Smooth muscle cell (in vitro differentiated cells): ENCODE measurements at regions not wholly inside any gene's neighbourhood (a gene's known extent, or its start where the extent isn't known, plus 50 kb on each side); places are given as distances from the start of the nearest gene placed in this dataset.
A peak's percentile ranks its signal among the peaks of the same experiment; 100 is the strongest.

Experiments used
- DNase-seq: peaks from one replicate; lab custom pipeline; 2025; ENCODE audit not compliant: unreplicated experiment; lab: John Stamatoyannopoulos, UW
- H2AFZ ChIP-seq: fragments of 200-600 bp; sonication (generic); 2 replicates; pipeline ENCODE4 v1.6.0; 2016; ENCODE audit warnings: antibody characterized with exemption, low read depth, mild to moderate bottlenecking
- H3F3A ChIP-seq: fragments of 200-600 bp; sonication (generic); 2 replicates; pipeline ENCODE4 v1.6.0; 2017; ENCODE audit warnings: antibody characterized with exemption, low read depth
- H3K27ac ChIP-seq: fragments of 200-600 bp; sonication (generic); 2 replicates; pipeline ENCODE4 v1.5.1; 2016; ENCODE audit warnings: low read depth, mild to moderate bottlenecking
- H3K27me3 ChIP-seq: fragments of 200-600 bp; sonication (generic); 2 replicates; pipeline ENCODE4 v1.6.1; 2016; ENCODE audit warnings: low read depth, mild to moderate bottlenecking
- H3K36me3 ChIP-seq: fragments of 200-600 bp; sonication (generic); 2 replicates; pipeline ENCODE4 v1.5.1; 2016; ENCODE audit warnings: low read depth
- H3K4me1 ChIP-seq: fragments of 200-600 bp; sonication (generic); 2 replicates; pipeline ENCODE4 v1.5.1; 2016; ENCODE audit warnings: low read depth
- H3K4me2 ChIP-seq: fragments of 200-600 bp; sonication (generic); 2 replicates; pipeline ENCODE4 v1.6.0; 2016; ENCODE audit warnings: mild to moderate bottlenecking
- H3K4me3 ChIP-seq: fragments of 200-600 bp; sonication (generic); 2 replicates; pipeline ENCODE4 v1.5.1; 2016; ENCODE audit warnings: mild to moderate bottlenecking
- H3K79me2 ChIP-seq: fragments of 200-600 bp; sonication (generic); 2 replicates; pipeline ENCODE4 v1.6.0; 2016; ENCODE audit warnings: low read depth, mild to moderate bottlenecking
- H3K9ac ChIP-seq: fragments of 200-600 bp; sonication (generic); 2 replicates; pipeline ENCODE4 v1.6.0; 2016; ENCODE audit warnings: low read depth
- H3K9me3 ChIP-seq: fragments of 200-600 bp; sonication (generic); replicated peaks from 2 replicates; pipeline ENCODE4 v1.5.1; 2016; ENCODE audit warnings: low read depth
- H4K20me1 ChIP-seq: fragments of 200-600 bp; sonication (generic); 2 replicates; pipeline ENCODE4 v1.6.0; 2016; ENCODE audit warnings: low read depth
- CTCF ChIP-seq: fragments of 200-600 bp; sonication (generic); IDR thresholded peaks from 2 replicates; pipeline ENCODE4 v1.5.1; 2017; ENCODE audit warnings: borderline replicate concordance, mild to moderate bottlenecking, antibody characterized with exemption; ENCODE audit not compliant: insufficient read depth, poor library complexity, severe bottlenecking
- WGBS: methylation state at CpG from one replicate; pipeline ENCODE4 v1.1.7; 2016; ENCODE audit warnings: low lambda C conversion rate; 5-methylcytosine and 5-hydroxymethylcytosine counted together

GRCh38 chr12:89960607-89961394 is 252.2 kb upstream of the ATP2B1 start:
- H3F3A ChIP-seq: no peaks in the 10 kb centered on the region
- no peak overlapping the region for H3K4me2 ChIP-seq
- no peak for TF ChIP-seq CTCF
- no peaks in the 10 kb centered on the region for H3K36me3 ChIP-seq
- H3K27me3 ChIP-seq: no peaks in the 10 kb centered on the region
- no peak overlapping the region for H3K9ac ChIP-seq
- WGBS: 63% methylated on average over 2 of the region's 2 CpGs
- DNase-seq: no peak
- H2AFZ ChIP-seq: no peak overlapping the region
- H3K9me3 ChIP-seq: no peaks in the 10 kb centered on the region
- no peaks in the 10 kb centered on the region for H3K4me1 ChIP-seq
- H3K27ac ChIP-seq: peak overlapping the region; percentile 69
- H3K4me3 ChIP-seq: no peak overlapping the region
- no peaks in the 10 kb centered on the region for H4K20me1 ChIP-seq
- H3K79me2 ChIP-seq: no peaks in the 10 kb centered on the region

GRCh38 chr12:89960011-89960507 is 251.4 kb upstream of the ATP2B1 start:
- H3K4me2 ChIP-seq: no peak overlapping the region
- H3K27me3 ChIP-seq: no peaks in the 10 kb centered on the region
- H3F3A ChIP-seq: no peaks in the 10 kb centered on the region
- peak overlapping the region; percentile 22 for H2AFZ ChIP-seq
- no peaks in the 10 kb centered on the region for H3K79me2 ChIP-seq
- no peaks in the 10 kb centered on the region for H3K9me3 ChIP-seq
- no peaks in the 10 kb centered on the region for H3K36me3 ChIP-seq
- no peak for DNase-seq
- peak overlapping the region; percentile 21 for H3K9ac ChIP-seq
- H4K20me1 ChIP-seq: no peaks in the 10 kb centered on the region
- WGBS: 60% methylated on average over 2 of the region's 2 CpGs
- H3K4me1 ChIP-seq: no peaks in the 10 kb centered on the region
- H3K4me3 ChIP-seq: no peak overlapping the region
- H3K27ac ChIP-seq: peak overlapping the region; percentile 69
- TF ChIP-seq CTCF: no peak

DNA sequence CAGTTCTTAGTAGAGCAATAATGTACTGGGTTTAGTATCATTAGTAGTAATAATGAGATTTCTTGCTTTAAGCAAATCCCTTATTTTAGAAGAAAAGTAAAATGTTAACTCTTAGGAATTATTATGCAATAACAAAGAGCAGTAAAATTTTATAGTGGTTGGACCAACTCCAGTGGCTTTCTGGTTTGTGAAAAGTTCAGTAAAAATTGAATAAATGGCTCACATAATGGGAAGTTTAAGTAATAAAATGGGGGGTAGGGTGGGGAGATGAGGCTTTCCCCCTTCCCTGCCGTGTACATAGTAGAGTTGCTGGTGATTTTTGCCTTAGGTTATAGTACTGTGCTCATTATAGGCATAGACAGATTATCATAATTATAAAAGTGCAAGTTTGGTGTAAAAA is 250.5 kb upstream of the ATP2B1 start:
- H3K79me2 ChIP-seq: no peaks in the 10 kb centered on the region
- H4K20me1 ChIP-seq: no peaks in the 10 kb centered on the region
- no peak overlapping the region for H3K9ac ChIP-seq
- H3F3A ChIP-seq: no peaks in the 10 kb centered on the region
- H2AFZ ChIP-seq: no peak overlapping the region
- WGBS: 60% methylated on average over 1 of the region's 1 CpG
- peak overlapping the region; percentile 69 for H3K27ac ChIP-seq
- no peak overlapping the region for H3K4me3 ChIP-seq
- TF ChIP-seq CTCF: no peak
- no peak for DNase-seq
- no peaks in the 10 kb centered on the region for H3K36me3 ChIP-seq
- H3K4me1 ChIP-seq: no peaks in the 10 kb centered on the region
- H3K4me2 ChIP-seq: no peak overlapping the region
- no peaks in the 10 kb centered on the region for H3K9me3 ChIP-seq
- no peaks in the 10 kb centered on the region for H3K27me3 ChIP-seq

DNA sequence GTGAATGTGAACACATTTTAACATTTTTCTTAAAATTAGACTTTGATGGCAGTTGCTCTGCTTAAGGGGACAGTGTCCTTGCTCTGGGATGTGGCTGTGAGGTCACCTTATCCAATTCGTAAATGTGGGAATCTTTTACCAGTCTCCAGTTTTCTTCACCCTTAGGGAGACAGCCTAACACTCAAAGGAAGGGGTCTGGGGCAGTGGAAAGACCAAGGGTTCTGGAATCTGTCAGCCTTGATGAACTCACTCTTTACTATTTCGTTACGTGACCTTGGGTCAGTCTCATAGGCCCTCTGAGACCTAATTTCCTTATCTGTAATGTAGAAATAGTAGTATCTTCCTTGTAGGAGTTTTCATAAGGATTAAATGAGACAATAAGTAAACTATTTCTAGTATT is 245.6 kb upstream of the ATP2B1 start:
- H3F3A ChIP-seq: peaks cover 3% of the 10 kb centered on the region
- no peak for DNase-seq
- no peak overlapping the region for H3K4me3 ChIP-seq
- no peak for TF ChIP-seq CTCF
- no peak overlapping the region for H3K27ac ChIP-seq
- no peaks in the 10 kb centered on the region for H3K36me3 ChIP-seq
- H3K4me2 ChIP-seq: peak overlapping the region; percentile 42
- no peaks in the 10 kb centered on the region for H3K9me3 ChIP-seq
- no peak overlapping the region for H3K9ac ChIP-seq
- WGBS: 60% methylated on average over 3 of the region's 3 CpGs
- H3K27me3 ChIP-seq: no peaks in the 10 kb centered on the region
- no peak overlapping the region for H2AFZ ChIP-seq
- H3K4me1 ChIP-seq: peaks cover 18% of the 10 kb centered on the region
- no peaks in the 10 kb centered on the region for H3K79me2 ChIP-seq
- H4K20me1 ChIP-seq: no peaks in the 10 kb centered on the region
